H9 (cell line): ENCODE measurements at regions not wholly inside any gene's neighbourhood (a gene's known extent, or its start where the extent isn't known, plus 50 kb on each side); places are given as distances from the start of the nearest gene placed in this dataset.

Source experiments
- DNase-seq: peaks from one replicate; pipeline ENCODE4 v3.0.0-alpha.2; 2017
- H2AFZ ChIP-seq: one replicate; pipeline ENCODE4 v1.6.1; 2013; ENCODE audit warnings: mild to moderate bottlenecking, low read length, control low read depth, moderate library complexity
- H2AK5ac ChIP-seq: 2 replicates; pipeline ENCODE4 v1.6.1; 2013; ENCODE audit warnings: low read length, control low read depth, mixed read lengths; ENCODE audit not compliant: insufficient read length
- H2BK120ac ChIP-seq: one replicate; pipeline ENCODE4 v1.6.1; 2013; ENCODE audit warnings: low read depth, mild to moderate bottlenecking, low read length, control low read depth, inconsistent platforms; ENCODE audit not compliant: poor library complexity, severe bottlenecking
- H2BK12ac ChIP-seq: 2 replicates; pipeline ENCODE4 v1.6.1; 2013; ENCODE audit warnings: low read length, control low read depth, mixed read lengths, low read depth; ENCODE audit not compliant: insufficient read length
- H2BK15ac ChIP-seq: 2 replicates; pipeline ENCODE4 v1.6.1; 2013; ENCODE audit warnings: low read depth, low read length, control low read depth
- H2BK20ac ChIP-seq: one replicate; pipeline ENCODE4 v1.6.1; 2013; ENCODE audit warnings: low read depth, mild to moderate bottlenecking, low read length, control low read depth, inconsistent platforms; ENCODE audit not compliant: poor library complexity, severe bottlenecking
- H2BK5ac ChIP-seq: 2 replicates; pipeline ENCODE4 v1.6.1; 2013; ENCODE audit warnings: low read length, control low read depth, mixed read lengths; ENCODE audit not compliant: insufficient read length
- H3K14ac ChIP-seq: 2 replicates; pipeline ENCODE4 v1.6.1; 2013; ENCODE audit warnings: low read length, control low read depth; ENCODE audit not compliant: insufficient read depth
- H3K18ac ChIP-seq: 2 replicates; pipeline ENCODE4 v1.6.1; 2013; ENCODE audit warnings: low read depth, mild to moderate bottlenecking, mixed read lengths, low read length, control low read depth; ENCODE audit not compliant: insufficient read length
- H3K23ac ChIP-seq: 2 replicates; pipeline ENCODE4 v1.6.1; 2013; ENCODE audit warnings: low read length, control low read depth, mixed read lengths, low read depth; ENCODE audit not compliant: insufficient read length
- H3K23me2 ChIP-seq: 2 replicates; pipeline ENCODE4 v1.6.1; 2013; ENCODE audit warnings: low read depth, mild to moderate bottlenecking, mixed read lengths, low read length, control low read depth; ENCODE audit not compliant: insufficient read length, poor library complexity, severe bottlenecking
- H3K27ac ChIP-seq: 2 replicates; pipeline ENCODE4 v1.5.1; 2013; ENCODE audit warnings: low read length, control low read depth, mixed read lengths, low read depth; ENCODE audit not compliant: insufficient read length
- H3K27me3 ChIP-seq: 2 replicates; pipeline ENCODE4 v1.6.1; 2013; ENCODE audit warnings: low read length, control low read depth, inconsistent platforms; ENCODE audit not compliant: insufficient read depth
- H3K4ac ChIP-seq: 2 replicates; pipeline ENCODE4 v1.6.1; 2013; ENCODE audit warnings: low read depth, mild to moderate bottlenecking, control low read depth, inconsistent platforms, low read length, moderate library complexity
- H3K4me1 ChIP-seq: 2 replicates; pipeline ENCODE4 v1.6.1; 2013; ENCODE audit warnings: low read length, control low read depth, inconsistent platforms; ENCODE audit not compliant: insufficient read depth
- H3K4me2 ChIP-seq: 2 replicates; pipeline ENCODE4 v1.6.1; 2013; ENCODE audit warnings: low read length, control low read depth, mixed read lengths; ENCODE audit not compliant: insufficient read length, insufficient read depth
- H3K56ac ChIP-seq: 2 replicates; pipeline ENCODE4 v1.6.1; 2013; ENCODE audit warnings: low read depth, mild to moderate bottlenecking, mixed read lengths, low read length, control low read depth; ENCODE audit not compliant: insufficient read length
- H3K79me1 ChIP-seq: 2 replicates; pipeline ENCODE4 v1.6.1; 2013; ENCODE audit warnings: low read depth, mild to moderate bottlenecking, moderate library complexity, low read length, control low read depth, inconsistent platforms; ENCODE audit not compliant: insufficient read depth, poor library complexity, severe bottlenecking
- H3K79me2 ChIP-seq: 2 replicates; pipeline ENCODE4 v1.6.1; 2013; ENCODE audit warnings: low read length, control low read depth, inconsistent platforms; ENCODE audit not compliant: insufficient read depth
- H3K9ac ChIP-seq: 2 replicates; pipeline ENCODE4 v1.6.1; 2013; ENCODE audit warnings: low read length, control low read depth, mixed read lengths; ENCODE audit not compliant: insufficient read length; ENCODE audit errors: extremely low read depth
- H3K9me3 ChIP-seq: one replicate; pipeline ENCODE4 v1.6.1; 2013; ENCODE audit warnings: low read depth, low read length, inconsistent platforms; ENCODE audit not compliant: control insufficient read depth
- H3T11ph ChIP-seq: one replicate; pipeline ENCODE4 v1.6.1; 2013; ENCODE audit warnings: mild to moderate bottlenecking, low read length, control low read depth, inconsistent platforms
- H4K20me1 ChIP-seq: one replicate; pipeline ENCODE4 v1.6.1; 2013; ENCODE audit not compliant: control insufficient read depth, insufficient read length, insufficient read depth
- H4K5ac ChIP-seq: 2 replicates; pipeline ENCODE4 v1.6.1; 2013; ENCODE audit warnings: low read depth, mild to moderate bottlenecking, mixed read lengths, low read length, control low read depth; ENCODE audit not compliant: insufficient read length
- H4K8ac ChIP-seq: replicated peaks from 2 replicates; pipeline ENCODE4 v1.6.1; 2013; ENCODE audit warnings: low read length, control low read depth, mixed read lengths, low read depth; ENCODE audit not compliant: insufficient read length
- H4K91ac ChIP-seq: 2 replicates; pipeline ENCODE4 v1.6.1; 2013; ENCODE audit warnings: low read depth, mild to moderate bottlenecking, moderate library complexity, mixed read lengths, low read length, control low read depth; ENCODE audit not compliant: insufficient read length
- H3K27ac Mint-ChIP-seq, 3 experiments: 2 replicates in 2 of 3; 3 replicates in 1 of 3; pipeline ENCODE4 v1.8.0; 2020 to 2021; ENCODE audit warnings: mixed read lengths in 3 of 3, mild to moderate bottlenecking in 1 of 3, moderate library complexity in 1 of 3
- H3K27me3 Mint-ChIP-seq: 2 replicates; pipeline ENCODE4 v1.8.0; 2021; ENCODE audit warnings: low read depth, mild to moderate bottlenecking, moderate library complexity, mixed read lengths
- H3K36me3 Mint-ChIP-seq, 3 experiments: 2 replicates in 2 of 3; 3 replicates in 1 of 3; pipeline ENCODE4 v1.8.0; 2020 to 2021; ENCODE audit warnings: low read depth in 3 of 3, mixed read lengths in 3 of 3; ENCODE audit not compliant: insufficient read depth in 1 of 3
- H3K4me1 Mint-ChIP-seq, 2 experiments: 2 replicates each; pipeline ENCODE4 v1.8.0; 2020; ENCODE audit warnings: mixed read lengths in 2 of 2
- H3K4me3 Mint-ChIP-seq, 2 experiments: 2 replicates in 1 of 2; 3 replicates in 1 of 2; pipeline ENCODE4 v1.8.0; 2020 to 2021; ENCODE audit warnings: mild to moderate bottlenecking in 2 of 2, mixed read lengths in 2 of 2, moderate library complexity in 1 of 2
- H3K9me3 Mint-ChIP-seq, 2 experiments: 2 replicates in 1 of 2; 3 replicates in 1 of 2; pipeline ENCODE4 v1.8.0; 2020; ENCODE audit warnings: mild to moderate bottlenecking in 2 of 2, mixed read lengths in 2 of 2, moderate library complexity in 1 of 2
- WGBS: extraction: QIAGEN DNeasy Blood & Tissue Kit; methylation state at CpG from one replicate; pipeline ENCODE4 v1.1.7; 2013; ENCODE audit warnings: missing lambda C conversion rate, low lambda C conversion rate, mixed read lengths; ENCODE audit not compliant: insufficient read length; ENCODE audit errors: extremely low coverage; 5-methylcytosine and 5-hydroxymethylcytosine counted together
- TF ChIP-seq, protein P1 (sequence below): fragments of 200-600 bp; sonication (generic); conservative IDR thresholded peaks from 3 replicates; pipeline ENCODE4 v1.8.0; 2021; ENCODE audit warnings: antibody characterized with exemption, mild to moderate bottlenecking

DNA sequence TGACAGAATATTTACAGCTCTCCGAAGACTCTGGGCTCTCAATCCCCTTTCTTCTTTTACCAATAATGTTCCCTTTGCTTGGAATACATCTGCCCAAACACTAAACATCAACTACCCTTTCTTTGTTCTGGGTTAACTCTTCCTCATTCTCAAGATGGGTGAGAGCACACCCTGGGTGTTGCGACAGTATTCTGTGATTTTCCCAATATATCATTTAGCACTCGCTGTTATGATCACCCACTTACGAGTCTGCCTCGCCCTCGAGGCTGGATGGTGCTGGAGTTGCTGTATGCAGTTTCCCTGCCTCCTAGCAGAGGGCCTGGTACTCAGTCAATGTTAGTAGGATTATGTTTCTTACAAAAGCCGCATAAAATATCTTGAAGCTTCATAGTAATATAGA lies 93.2 kb downstream of the SOCS6 start:
- no peaks in the 10 kb centered on the region for H3K9me3 Mint-ChIP-seq
- no peaks in the 10 kb centered on the region for H3K36me3 Mint-ChIP-seq
- H4K91ac ChIP-seq, result no peak overlapping the region
- no peaks in the 10 kb centered on the region for H3K9me3 ChIP-seq
- H3K27me3 ChIP-seq, result no peaks in the 10 kb centered on the region
- no peak for DNase-seq
- no peak overlapping the region for H2AFZ ChIP-seq
- no peak overlapping the region for H2BK15ac ChIP-seq
- no peaks in the 10 kb centered on the region for H3K79me1 ChIP-seq
- H3T11ph ChIP-seq, result no peak overlapping the region
- no peak overlapping the region for H2BK5ac ChIP-seq
- H3K9ac ChIP-seq, result no peak overlapping the region
- peaks cover 15 to 19% of the 10 kb centered on the region in 2 experiments for H3K4me1 Mint-ChIP-seq
- no peak overlapping the region for H4K8ac ChIP-seq
- no peak overlapping the region for H3K18ac ChIP-seq
- H2BK12ac ChIP-seq, result no peak overlapping the region
- no peak overlapping the region for H3K23ac ChIP-seq
- no peaks in the 10 kb centered on the region; the same call in 1 of the 2 replicates for H3K4me1 ChIP-seq
- H3K79me2 ChIP-seq, result no peaks in the 10 kb centered on the region
- no peak overlapping the region for H2BK120ac ChIP-seq
- no peak overlapping the region for H3K4me2 ChIP-seq
- no peak overlapping the region for H3K4ac ChIP-seq
- H3K14ac ChIP-seq, result no peak overlapping the region
- no peak overlapping the region; a peak in 1 of 7 replicates for H3K27ac Mint-ChIP-seq
- H3K23me2 ChIP-seq, result no peaks in the 10 kb centered on the region
- no peak overlapping the region for H3K27ac ChIP-seq
- no peaks in the 10 kb centered on the region for H3K27me3 Mint-ChIP-seq
- H2AK5ac ChIP-seq, result no peak overlapping the region
- TF ChIP-seq, protein P1, sequence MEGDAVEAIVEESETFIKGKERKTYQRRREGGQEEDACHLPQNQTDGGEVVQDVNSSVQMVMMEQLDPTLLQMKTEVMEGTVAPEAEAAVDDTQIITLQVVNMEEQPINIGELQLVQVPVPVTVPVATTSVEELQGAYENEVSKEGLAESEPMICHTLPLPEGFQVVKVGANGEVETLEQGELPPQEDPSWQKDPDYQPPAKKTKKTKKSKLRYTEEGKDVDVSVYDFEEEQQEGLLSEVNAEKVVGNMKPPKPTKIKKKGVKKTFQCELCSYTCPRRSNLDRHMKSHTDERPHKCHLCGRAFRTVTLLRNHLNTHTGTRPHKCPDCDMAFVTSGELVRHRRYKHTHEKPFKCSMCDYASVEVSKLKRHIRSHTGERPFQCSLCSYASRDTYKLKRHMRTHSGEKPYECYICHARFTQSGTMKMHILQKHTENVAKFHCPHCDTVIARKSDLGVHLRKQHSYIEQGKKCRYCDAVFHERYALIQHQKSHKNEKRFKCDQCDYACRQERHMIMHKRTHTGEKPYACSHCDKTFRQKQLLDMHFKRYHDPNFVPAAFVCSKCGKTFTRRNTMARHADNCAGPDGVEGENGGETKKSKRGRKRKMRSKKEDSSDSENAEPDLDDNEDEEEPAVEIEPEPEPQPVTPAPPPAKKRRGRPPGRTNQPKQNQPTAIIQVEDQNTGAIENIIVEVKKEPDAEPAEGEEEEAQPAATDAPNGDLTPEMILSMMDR, result no peak
- no peak overlapping the region for H3K56ac ChIP-seq
- H2BK20ac ChIP-seq, result no peak overlapping the region
- H4K5ac ChIP-seq, result no peak overlapping the region
- no CpG with 5 or more reads among the region's 7 CpGs for WGBS
- H4K20me1 ChIP-seq, result no peaks in the 10 kb centered on the region
- no peak overlapping the region for H3K4me3 Mint-ChIP-seq
